ENCODE measurements at regions not wholly inside any gene's neighbourhood (a gene's known extent, or its start where the extent isn't known, plus 50 kb on each side); places are given as distances from the start of the nearest gene placed in this dataset.

GRCh38 chr12:46461459-46461858, 88.9 kb upstream of the SLC38A2 start:
- DNase-seq: no peak

GRCh38 chr12:46460682-46461210, 88.2 kb upstream of the SLC38A2 start:
- DNase-seq: no peak

- DNase-seq: peak in 1 of 2 donors; percentile 4
These were observed 87.4 kb upstream of the SLC38A2 start for GRCh38 chr12:46459861-46460545.

- DNase-seq: no peak
These were observed 86.5 kb upstream of the SLC38A2 start for GRCh38 chr12:46459111-46459510.

- DNase-seq: no peak
These were observed 86.0 kb upstream of the SLC38A2 start for GRCh38 chr12:46458500-46459102.

GRCh38 chr12:46457958-46458357, 85.4 kb upstream of the SLC38A2 start:
- DNase-seq: no peak

- no peak for DNase-seq
These were observed 84.1 kb upstream of the SLC38A2 start for GRCh38 chr12:46456356-46457334.

- DNase-seq: no peak
These were observed 83.2 kb upstream of the SLC38A2 start for GRCh38 chr12:46455648-46456352.

GRCh38 chr12:46454981-46455380, 82.4 kb upstream of the SLC38A2 start:
- no peak for DNase-seq

GRCh38 chr12:46453428-46453827, 80.9 kb upstream of the SLC38A2 start:
- no peak for DNase-seq

- DNase-seq: no peak
These were observed 80.2 kb upstream of the SLC38A2 start for GRCh38 chr12:46452776-46453175.

GRCh38 chr12:46452061-46452615, 79.6 kb upstream of the SLC38A2 start:
- no peak for DNase-seq

- DNase-seq: no peak
These were observed 78.9 kb upstream of the SLC38A2 start for GRCh38 chr12:46451276-46452021.

GRCh38 chr12:46450279-46450748, 77.7 kb upstream of the SLC38A2 start:
- DNase-seq: no peak

GRCh38 chr12:46449856-46450255, 77.3 kb upstream of the SLC38A2 start:
- no peak for DNase-seq

- no peak for DNase-seq
These were observed 76.7 kb upstream of the SLC38A2 start for GRCh38 chr12:46449316-46449715.

- DNase-seq: no peak
These were observed 74.1 kb upstream of the SLC38A2 start for GRCh38 chr12:46446645-46447044.

GRCh38 chr12:46445551-46446235, 73.1 kb upstream of the SLC38A2 start:
- no peak for DNase-seq

GRCh38 chr12:46445093-46445492, 72.5 kb upstream of the SLC38A2 start:
- no peak for DNase-seq

- no peak for DNase-seq
These were observed 71.2 kb upstream of the SLC38A2 start for GRCh38 chr12:46443594-46444263.
